NCI-H1694 treated with DMSO at 0.1 percent for 48 hours (cell line): ENCODE measurements at regions not wholly inside any gene's neighbourhood (a gene's known extent, or its start where the extent isn't known, plus 50 kb on each side); places are given as distances from the start of the nearest gene placed in this dataset.

Experiments used
- DNase-seq: peaks from one replicate; lab custom pipeline; 2025; lab: John Stamatoyannopoulos, UW

- DNase-seq = no peak
Measured at GRCh38 chr19:31659897-31660210, 310.6 kb upstream of the TSHZ3 start.

- no peak for DNase-seq
Measured at GRCh38 chr19:31664096-31664495, 314.9 kb upstream of the TSHZ3 start.

GRCh38 chr19:31664997-31665396, 315.8 kb upstream of the TSHZ3 start:
- no peak for DNase-seq

GRCh38 chr19:31666126-31666525, 316.9 kb upstream of the TSHZ3 start:
- DNase-seq = no peak

- no peak for DNase-seq
Measured at GRCh38 chr19:31667106-31667505, 317.9 kb upstream of the TSHZ3 start.

- no peak for DNase-seq
Measured at GRCh38 chr19:31668921-31669320, 319.7 kb upstream of the TSHZ3 start.

- DNase-seq = no peak
Measured at GRCh38 chr19:31670931-31671330, 321.7 kb upstream of the TSHZ3 start.

- DNase-seq = no peak
Measured at GRCh38 chr19:31671411-31672035, 322.3 kb upstream of the TSHZ3 start.

- no peak for DNase-seq
Measured at GRCh38 chr19:31674503-31675192, 325.4 kb upstream of the TSHZ3 start.

GRCh38 chr19:31675193-31675913, 326.1 kb upstream of the TSHZ3 start:
- no peak for DNase-seq

GRCh38 chr19:31676271-31677004, 327.2 kb upstream of the TSHZ3 start:
- DNase-seq = no peak

GRCh38 chr19:31678421-31678820, 329.2 kb upstream of the TSHZ3 start:
- DNase-seq = no peak

- no peak for DNase-seq
Measured at GRCh38 chr19:31681121-31681520, 331.9 kb upstream of the TSHZ3 start.

GRCh38 chr19:31693131-31693932, 344.1 kb upstream of the TSHZ3 start:
- no peak for DNase-seq

- no peak for DNase-seq
Measured at GRCh38 chr19:31693933-31694269, 344.7 kb upstream of the TSHZ3 start.

- DNase-seq = no peak
Measured at GRCh38 chr19:31694761-31695160, 345.5 kb upstream of the TSHZ3 start.

- no peak for DNase-seq
Measured at GRCh38 chr19:31699421-31699820, 350.2 kb upstream of the TSHZ3 start.

- DNase-seq = no peak
Measured at GRCh38 chr19:31701146-31701545, 351.9 kb upstream of the TSHZ3 start.

- no peak for DNase-seq
Measured at GRCh38 chr19:31705656-31706055, 356.4 kb upstream of the TSHZ3 start.

GRCh38 chr19:31706131-31706530, 356.9 kb upstream of the TSHZ3 start:
- no peak for DNase-seq

- no peak for DNase-seq
Measured at GRCh38 chr19:31706691-31707620, 357.7 kb upstream of the TSHZ3 start.
